Ovary (tissue), 7 donors: ENCODE measurements at regions not wholly inside any gene's neighbourhood (a gene's known extent, or its start where the extent isn't known, plus 50 kb on each side); places are given as distances from the start of the nearest gene placed in this dataset.

Experiments
- DNase-seq, 5 donors: peaks; one replicate each; pipeline ENCODE4 v3.0.0-alpha.2; 2019 to 2020
- H3K27ac ChIP-seq, 2 donors: fragments of 200-600 bp; one replicate each; pipeline versions ENCODE4 v1.5.1 to v1.8.0; 2019 to 2022
- H3K27me3 ChIP-seq: fragments of 200-600 bp; one replicate; pipeline ENCODE4 v1.8.0; 2022
- H3K36me3 ChIP-seq: fragments of 200-600 bp; sonication (generic); one replicate; pipeline ENCODE4 v1.5.1; 2019
- H3K4me1 ChIP-seq: one replicate; pipeline ENCODE4 v1.8.1; 2013; ENCODE audit warnings: mild to moderate bottlenecking, moderate library complexity; ENCODE audit not compliant: insufficient read depth
- H3K4me3 ChIP-seq: fragments of 200-600 bp; sonication (generic); one replicate; pipeline ENCODE4 v1.5.1; 2017
- H3K9me3 ChIP-seq, 2 donors: fragments of 200-600 bp in 1 of 2; sonication (generic) in 1 of 2; one replicate each; pipeline versions ENCODE4 v1.5.1 to v1.8.1; 2013 to 2019; ENCODE audit warnings: mild to moderate bottlenecking in 1 of 2, moderate library complexity in 1 of 2
- CTCF ChIP-seq, 3 donors: fragments of 450-650 bp in 2 of 3; fragments of 200-600 bp in 1 of 3; IDR thresholded peaks; one replicate each; pipeline versions ENCODE4 v1.5.1 to v1.8.0; 2016 to 2022; ENCODE audit warnings: antibody characterized with exemption in 3 of 3, mild to moderate bottlenecking in 1 of 3
- EP300 ChIP-seq: sonication (generic); formaldehyde crosslinking; IDR thresholded peaks from one replicate; pipeline ENCODE4 v1.6.1; 2017; ENCODE audit warnings: antibody characterized with exemption
- POLR2A ChIP-seq: fragments of 450-650 bp; IDR thresholded peaks from one replicate; pipeline ENCODE4 v1.6.1; 2017; ENCODE audit warnings: antibody characterized with exemption, mild to moderate bottlenecking, moderate library complexity
- whole genome bisulfite sequencing, 3 donors: extraction: QIAGEN DNeasy Blood & Tissue Kit in 1 of 3; methylation state at CpG; one replicate each; pipeline versions ENCODE4 v1.1.5 to v1.1.7; 2013 to 2017; 5-methylcytosine and 5-hydroxymethylcytosine counted together
- intact Hi-C, 4 donors: fragments of 100-400 bp; cut with DNase I; formaldehyde crosslinking; loops; one replicate each; pipeline versions ENCODE4 v1.11.0 to v1.15.1; 2022 to 2023
- donor health status: DM: no; HTN: no; CAD: no; lungs with moderate emphysema.
- donor health status: DM: no; HTN: no; CAD: no.
- donor health status: Bipolar disorder and iron deficiency.
- donor health status: DM: no; HTN: no; CAD: no.
- donor health status: DM: yes; HTN: yes; CAD: no.

GRCh38 chr15:94875550-94875949, 644.2 kb downstream of the MCTP2 start:
- TF ChIP-seq CTCF (IDR thresholded peaks at IDR 0.05) (no peak), POLR2A (no peak), EP300 (no peak)
- H3K4me1 ChIP-seq, result no peaks in the 10 kb centered on the region
- no peaks in the 10 kb centered on the region for H3K9me3 ChIP-seq
- H3K36me3 ChIP-seq, result no peaks in the 10 kb centered on the region
- H3K4me3 ChIP-seq, result no peak overlapping the region
- no peak for DNase-seq
- no peaks in the 10 kb centered on the region for H3K27me3 ChIP-seq
- no peak overlapping the region for H3K27ac ChIP-seq
- WGBS, 3 donors, result 85 to 100% (median 95%) methylated on average over 2 of the region's 2 CpGs
- intact Hi-C loops, result loop anchor here in 1 of 4 donors (10.0 kb wide), 1 partner anchor 61 kb away; no protein-coding TSS in a partner anchor

GRCh38 chr15:94877833-94878232, 646.5 kb downstream of the MCTP2 start:
- no peak overlapping the region for H3K27ac ChIP-seq
- TF ChIP-seq POLR2A (no peak), EP300 (no peak), CTCF (IDR thresholded peaks at IDR 0.05) (no peak)
- no peaks in the 10 kb centered on the region for H3K27me3 ChIP-seq
- 80 to 91% (median 84%) methylated on average over 2 of the region's 2 CpGs for WGBS, 3 donors
- no peaks in the 10 kb centered on the region for H3K9me3 ChIP-seq
- intact Hi-C loops, result loop anchor here in 1 of 4 donors (10.0 kb wide), 1 partner anchor 63 kb away; no protein-coding TSS in a partner anchor
- H3K36me3 ChIP-seq, result no peaks in the 10 kb centered on the region
- no peaks in the 10 kb centered on the region for H3K4me1 ChIP-seq
- no peak for DNase-seq
- no peak overlapping the region for H3K4me3 ChIP-seq

GRCh38 chr15:94882071-94882712, 650.8 kb downstream of the MCTP2 start:
- Histone ChIP-seq H3K27ac (no peak overlapping the region), H3K27me3 (no peaks in the 10 kb centered on the region), H3K4me1 (no peaks in the 10 kb centered on the region), H3K36me3 (no peaks in the 10 kb centered on the region), H3K4me3 (no peak overlapping the region), H3K9me3 (no peaks in the 10 kb centered on the region)
- DNase-seq, result no peak
- WGBS, 3 donors, result 93% methylated on average over 10 of the region's 10 CpGs
- intact Hi-C loops, result no loop called here
- TF ChIP-seq POLR2A (no peak), EP300 (no peak), CTCF (IDR thresholded peaks at IDR 0.05) (no peak)

- TF ChIP-seq CTCF (IDR thresholded peaks at IDR 0.05) (no peak), EP300 (no peak), POLR2A (no peak)
- H3K36me3 ChIP-seq, result no peaks in the 10 kb centered on the region
These were observed 656.0 kb downstream of the MCTP2 start for GRCh38 chr15:94887391-94887790.

More at GRCh38 chr15:94887391-94887790, 656.0 kb downstream of the MCTP2 start:
- Histone ChIP-seq H3K4me1 (no peaks in the 10 kb centered on the region), H3K27ac (no peak overlapping the region), H3K4me3 (no peak overlapping the region), H3K27me3 (no peaks in the 10 kb centered on the region), H3K9me3 (no peaks in the 10 kb centered on the region)
- intact Hi-C loops, result no loop called here
- DNase-seq, result no peak
